Mesothelial cell of epicardium (in vitro differentiated cells): ENCODE measurements at regions not wholly inside any gene's neighbourhood (a gene's known extent, or its start where the extent isn't known, plus 50 kb on each side); places are given as distances from the start of the nearest gene placed in this dataset.

Experiments
- DNase-seq, 2 experiments: peaks; one replicate each; pipeline ENCODE4 v3.0.0; 2021; ENCODE audit warnings: low spot score in 2 of 2; ENCODE audit not compliant: unreplicated experiment in 2 of 2
- H3K27ac Mint-ChIP-seq: 2 replicates; pipeline ENCODE4 v1.8.0; 2021; ENCODE audit warnings: mixed read lengths
- H3K27me3 Mint-ChIP-seq: 2 replicates; pipeline ENCODE4 v1.8.0; 2021; ENCODE audit warnings: low read depth, mixed read lengths
- H3K36me3 Mint-ChIP-seq: 2 replicates; pipeline ENCODE4 v1.8.0; 2021; ENCODE audit warnings: mixed read lengths
- H3K4me1 Mint-ChIP-seq: 2 replicates; pipeline ENCODE4 v1.8.0; 2021; ENCODE audit warnings: mixed read lengths
- H3K4me3 Mint-ChIP-seq: 2 replicates; pipeline ENCODE4 v1.8.0; 2021; ENCODE audit warnings: mild to moderate bottlenecking, moderate library complexity, mixed read lengths
- H3K9me3 Mint-ChIP-seq: 2 replicates; pipeline ENCODE4 v1.8.0; 2021; ENCODE audit warnings: mixed read lengths
- CTCF ChIP-seq: fragments of 200-600 bp; sonication (generic); IDR thresholded peaks from one replicate; pipeline ENCODE4 v1.5.0; 2021; ENCODE audit warnings: antibody characterized with exemption; ENCODE audit not compliant: unreplicated experiment

- H3K27ac Mint-ChIP-seq, result no peak overlapping the region
- no peak for TF ChIP-seq CTCF
- H3K4me3 Mint-ChIP-seq, result no peak overlapping the region
- H3K36me3 Mint-ChIP-seq, result no peaks in the 10 kb centered on the region
- no peak for DNase-seq
- H3K27me3 Mint-ChIP-seq, result peaks cover 25% of the 10 kb centered on the region
- peaks cover 35% of the 10 kb centered on the region for H3K4me1 Mint-ChIP-seq
- no peaks in the 10 kb centered on the region for H3K9me3 Mint-ChIP-seq
Measured at GRCh38 chr10:131748191-131748590, 152.6 kb upstream of the PPP2R2D start.

GRCh38 chr10:131748831-131749766 is 151.7 kb upstream of the PPP2R2D start:
- Mint-ChIP-seq H3K27ac (no peak overlapping the region), H3K4me1 (peaks cover 32% of the 10 kb centered on the region), H3K27me3 (peaks cover 23% of the 10 kb centered on the region), H3K9me3 (no peaks in the 10 kb centered on the region), H3K36me3 (no peaks in the 10 kb centered on the region), H3K4me3 (no peak overlapping the region)
- no peak for TF ChIP-seq CTCF
- DNase-seq, result no peak

GRCh38 chr10:131749767-131750142 is 151.1 kb upstream of the PPP2R2D start:
- Mint-ChIP-seq H3K27me3 (peaks cover 17% of the 10 kb centered on the region), H3K36me3 (no peaks in the 10 kb centered on the region), H3K4me3 (no peak overlapping the region), H3K4me1 (peaks cover 30% of the 10 kb centered on the region), H3K9me3 (no peaks in the 10 kb centered on the region), H3K27ac (no peak overlapping the region)
- DNase-seq, result no peak
- TF ChIP-seq CTCF, result no peak

GRCh38 chr10:131750171-131750895 is 150.5 kb upstream of the PPP2R2D start:
- H3K36me3 Mint-ChIP-seq, result no peaks in the 10 kb centered on the region
- no peak overlapping the region for H3K4me3 Mint-ChIP-seq
- DNase-seq, result no peak
- peaks cover 30% of the 10 kb centered on the region for H3K4me1 Mint-ChIP-seq
- H3K27ac Mint-ChIP-seq, result no peak overlapping the region
- no peaks in the 10 kb centered on the region for H3K9me3 Mint-ChIP-seq
- no peak for TF ChIP-seq CTCF
- peaks cover 11% of the 10 kb centered on the region for H3K27me3 Mint-ChIP-seq

- no peaks in the 10 kb centered on the region for H3K36me3 Mint-ChIP-seq
- H3K27me3 Mint-ChIP-seq, result peaks cover 8% of the 10 kb centered on the region
- no peak overlapping the region for H3K4me3 Mint-ChIP-seq
- H3K27ac Mint-ChIP-seq, result no peak overlapping the region
- no peaks in the 10 kb centered on the region for H3K9me3 Mint-ChIP-seq
- TF ChIP-seq CTCF, result no peak
- no peak for DNase-seq
- H3K4me1 Mint-ChIP-seq, result peaks cover 30% of the 10 kb centered on the region
Measured at GRCh38 chr10:131750973-131751826, 149.6 kb upstream of the PPP2R2D start.
